Activated naive CD8-positive, alpha-beta T cell treated with anti-CD3 and anti-CD28 coated beads, Interleukin-2, amount 10 ng/mL, durations not matched to agents 7 days and 5 days (primary cell): ENCODE measurements at regions not wholly inside any gene's neighbourhood (a gene's known extent, or its start where the extent isn't known, plus 50 kb on each side); places are given as distances from the start of the nearest gene placed in this dataset.

Experiments
- ATAC-seq: fragments of 150-1000 bp; cut with Tn5 transposase; one replicate; pipeline ENCODE4 v1.10.0; 2021; ENCODE audit warnings: low read depth, moderate library complexity
- POLR2A ChIA-PET: fragments of 350-600 bp; sonication (Branson Sonifier 250); formaldehyde crosslinking; loops from one replicate; lab custom pipeline; 2021; ENCODE audit warnings: antibody characterized with exemption; lab: Charles Lee
- DNase-seq: peaks from one replicate; pipeline ENCODE4 v3.0.0; 2021
- H3K27ac Mint-ChIP-seq: one replicate; pipeline ENCODE4 v1.8.0; 2022; ENCODE audit warnings: mild to moderate bottlenecking, mixed read lengths
- H3K27me3 Mint-ChIP-seq: one replicate; pipeline ENCODE4 v1.8.0; 2022; ENCODE audit warnings: mild to moderate bottlenecking, moderate library complexity, mixed read lengths
- H3K36me3 Mint-ChIP-seq: one replicate; pipeline ENCODE4 v1.8.0; 2021; ENCODE audit warnings: mild to moderate bottlenecking, mixed read lengths
- H3K4me1 Mint-ChIP-seq: one replicate; pipeline ENCODE4 v1.8.0; 2021; ENCODE audit warnings: mixed read lengths
- H3K4me3 Mint-ChIP-seq: one replicate; pipeline ENCODE4 v1.8.0; 2022; ENCODE audit warnings: mild to moderate bottlenecking, moderate library complexity, mixed read lengths
- H3K9me3 Mint-ChIP-seq: one replicate; pipeline ENCODE4 v1.8.0; 2021; ENCODE audit warnings: mixed read lengths

- H3K27ac Mint-ChIP-seq = no peak overlapping the region
- no peaks in the 10 kb centered on the region for H3K9me3 Mint-ChIP-seq
- DNase-seq = no peak
- no peaks in the 10 kb centered on the region for H3K27me3 Mint-ChIP-seq
- no peaks in the 10 kb centered on the region for H3K4me1 Mint-ChIP-seq
- ATAC-seq = no peak
- POLR2A ChIA-PET = no interaction called here
- H3K36me3 Mint-ChIP-seq = no peaks in the 10 kb centered on the region
- no peak overlapping the region for H3K4me3 Mint-ChIP-seq
Measured at GRCh38 chr1:191662051-191662450, 496.2 kb upstream of the RGS18 start.

- no peaks in the 10 kb centered on the region for H3K27me3 Mint-ChIP-seq
- no peaks in the 10 kb centered on the region for H3K9me3 Mint-ChIP-seq
- no peak overlapping the region for H3K4me3 Mint-ChIP-seq
- POLR2A ChIA-PET = no interaction called here
- DNase-seq = no peak
- H3K27ac Mint-ChIP-seq = no peak overlapping the region
- no peaks in the 10 kb centered on the region for H3K4me1 Mint-ChIP-seq
- no peaks in the 10 kb centered on the region for H3K36me3 Mint-ChIP-seq
- ATAC-seq = no peak
Measured at GRCh38 chr1:191662746-191663145, 495.5 kb upstream of the RGS18 start.

GRCh38 chr1:191668525-191668924 lies 489.7 kb upstream of the RGS18 start:
- no peak overlapping the region for H3K4me3 Mint-ChIP-seq
- DNase-seq (no peak), ATAC-seq (no peak)
- no peaks in the 10 kb centered on the region for H3K27me3 Mint-ChIP-seq
- POLR2A ChIA-PET = no interaction called here
- no peaks in the 10 kb centered on the region for H3K9me3 Mint-ChIP-seq
- H3K27ac Mint-ChIP-seq = no peak overlapping the region
- H3K4me1 Mint-ChIP-seq = no peaks in the 10 kb centered on the region
- no peaks in the 10 kb centered on the region for H3K36me3 Mint-ChIP-seq

GRCh38 chr1:191669629-191670028 lies 488.6 kb upstream of the RGS18 start:
- Mint-ChIP-seq H3K27ac (no peak overlapping the region), H3K36me3 (no peaks in the 10 kb centered on the region), H3K27me3 (no peaks in the 10 kb centered on the region), H3K9me3 (no peaks in the 10 kb centered on the region), H3K4me3 (no peak overlapping the region), H3K4me1 (no peaks in the 10 kb centered on the region)
- ATAC-seq (no peak), DNase-seq (no peak)
- POLR2A ChIA-PET = no interaction called here

GRCh38 chr1:191671236-191671635 lies 487.0 kb upstream of the RGS18 start:
- Mint-ChIP-seq H3K36me3 (no peaks in the 10 kb centered on the region), H3K27ac (no peak overlapping the region), H3K4me3 (no peak overlapping the region), H3K27me3 (no peaks in the 10 kb centered on the region), H3K9me3 (no peaks in the 10 kb centered on the region), H3K4me1 (no peaks in the 10 kb centered on the region)
- ATAC-seq = no peak
- no peak for DNase-seq
- POLR2A ChIA-PET = no interaction called here

- Mint-ChIP-seq H3K27me3 (no peaks in the 10 kb centered on the region), H3K4me3 (no peak overlapping the region), H3K27ac (no peak overlapping the region), H3K36me3 (no peaks in the 10 kb centered on the region), H3K4me1 (no peaks in the 10 kb centered on the region), H3K9me3 (peaks cover 1% of the 10 kb centered on the region)
- POLR2A ChIA-PET = no interaction called here
- ATAC-seq (no peak), DNase-seq (no peak)
Measured at GRCh38 chr1:191674626-191675179, 483.6 kb upstream of the RGS18 start.

GRCh38 chr1:191675856-191676783 lies 482.1 kb upstream of the RGS18 start:
- Mint-ChIP-seq H3K9me3 (peaks cover 3% of the 10 kb centered on the region), H3K36me3 (no peaks in the 10 kb centered on the region), H3K4me1 (no peaks in the 10 kb centered on the region), H3K27ac (no peak overlapping the region), H3K4me3 (no peak overlapping the region), H3K27me3 (no peaks in the 10 kb centered on the region)
- DNase-seq (no peak), ATAC-seq (no peak)
- POLR2A ChIA-PET = no interaction called here

GRCh38 chr1:191685669-191686068 lies 472.6 kb upstream of the RGS18 start:
- DNase-seq = no peak
- ATAC-seq = no peak
- peaks cover 1% of the 10 kb centered on the region for H3K9me3 Mint-ChIP-seq
- H3K4me3 Mint-ChIP-seq = no peak overlapping the region
- H3K27ac Mint-ChIP-seq = no peak overlapping the region
- no peaks in the 10 kb centered on the region for H3K27me3 Mint-ChIP-seq
- H3K4me1 Mint-ChIP-seq = no peaks in the 10 kb centered on the region
- POLR2A ChIA-PET = no interaction called here
- no peaks in the 10 kb centered on the region for H3K36me3 Mint-ChIP-seq

- Mint-ChIP-seq H3K4me1 (no peaks in the 10 kb centered on the region), H3K36me3 (no peaks in the 10 kb centered on the region), H3K4me3 (no peak overlapping the region), H3K9me3 (no peaks in the 10 kb centered on the region), H3K27ac (no peak overlapping the region), H3K27me3 (no peaks in the 10 kb centered on the region)
- ATAC-seq = no peak
- no peak for DNase-seq
- POLR2A ChIA-PET = no interaction called here
Measured at GRCh38 chr1:191687721-191688120, 470.5 kb upstream of the RGS18 start.

- POLR2A ChIA-PET = no interaction called here
- H3K4me3 Mint-ChIP-seq = no peak overlapping the region
- no peaks in the 10 kb centered on the region for H3K36me3 Mint-ChIP-seq
- H3K4me1 Mint-ChIP-seq = no peaks in the 10 kb centered on the region
- H3K27me3 Mint-ChIP-seq = no peaks in the 10 kb centered on the region
- H3K9me3 Mint-ChIP-seq = peaks cover 3% of the 10 kb centered on the region
- no peak overlapping the region for H3K27ac Mint-ChIP-seq
- ATAC-seq = no peak
- no peak for DNase-seq
Measured at GRCh38 chr1:191690931-191691330, 467.3 kb upstream of the RGS18 start.

GRCh38 chr1:191693797-191694196 lies 464.5 kb upstream of the RGS18 start:
- POLR2A ChIA-PET = no interaction called here
- no peak for ATAC-seq
- Mint-ChIP-seq H3K27ac (no peak overlapping the region), H3K4me3 (no peak overlapping the region), H3K9me3 (peaks cover 3% of the 10 kb centered on the region), H3K4me1 (no peaks in the 10 kb centered on the region), H3K27me3 (no peaks in the 10 kb centered on the region), H3K36me3 (no peaks in the 10 kb centered on the region)
- no peak for DNase-seq

GRCh38 chr1:191695865-191696264 lies 462.4 kb upstream of the RGS18 start:
- Mint-ChIP-seq H3K27ac (no peak overlapping the region), H3K36me3 (no peaks in the 10 kb centered on the region), H3K4me3 (no peak overlapping the region), H3K27me3 (no peaks in the 10 kb centered on the region), H3K4me1 (no peaks in the 10 kb centered on the region), H3K9me3 (peaks cover 3% of the 10 kb centered on the region)
- ATAC-seq = no peak
- no peak for DNase-seq
- POLR2A ChIA-PET = no interaction called here

GRCh38 chr1:191696354-191696753 lies 461.9 kb upstream of the RGS18 start:
- no peak overlapping the region for H3K4me3 Mint-ChIP-seq
- no peaks in the 10 kb centered on the region for H3K36me3 Mint-ChIP-seq
- H3K9me3 Mint-ChIP-seq = peaks cover 3% of the 10 kb centered on the region
- no peaks in the 10 kb centered on the region for H3K4me1 Mint-ChIP-seq
- no peak for DNase-seq
- H3K27me3 Mint-ChIP-seq = no peaks in the 10 kb centered on the region
- no peak overlapping the region for H3K27ac Mint-ChIP-seq
- no peak for ATAC-seq
- POLR2A ChIA-PET = no interaction called here

- DNase-seq (no peak), ATAC-seq (no peak)
- POLR2A ChIA-PET = no interaction called here
- no peak overlapping the region for H3K4me3 Mint-ChIP-seq
- H3K36me3 Mint-ChIP-seq = no peaks in the 10 kb centered on the region
- H3K27ac Mint-ChIP-seq = no peak overlapping the region
- no peaks in the 10 kb centered on the region for H3K4me1 Mint-ChIP-seq
- peaks cover 3% of the 10 kb centered on the region for H3K9me3 Mint-ChIP-seq
- no peaks in the 10 kb centered on the region for H3K27me3 Mint-ChIP-seq
Measured at GRCh38 chr1:191697556-191697955, 460.7 kb upstream of the RGS18 start.
